Stimulated activated CD4-positive, alpha-beta T cell treated with anti-CD3 and anti-CD28 coated beads, TNF-alpha, amount 100 ng/mL, for 4 hours (primary cell): ENCODE measurements at regions not wholly inside any gene's neighbourhood (a gene's known extent, or its start where the extent isn't known, plus 50 kb on each side); places are given as distances from the start of the nearest gene placed in this dataset.
"Not testable (repeated sequence)": the region's sequence is repeated elsewhere in the genome, so short reads cannot be mapped to it uniquely, and the experiment has no call there.

Experiments used
- DNase-seq, 3 experiments: peaks; one replicate each; pipeline ENCODE4 v3.0.0-alpha.2; 2020; ENCODE audit warnings: low read depth in 3 of 3

DNA sequence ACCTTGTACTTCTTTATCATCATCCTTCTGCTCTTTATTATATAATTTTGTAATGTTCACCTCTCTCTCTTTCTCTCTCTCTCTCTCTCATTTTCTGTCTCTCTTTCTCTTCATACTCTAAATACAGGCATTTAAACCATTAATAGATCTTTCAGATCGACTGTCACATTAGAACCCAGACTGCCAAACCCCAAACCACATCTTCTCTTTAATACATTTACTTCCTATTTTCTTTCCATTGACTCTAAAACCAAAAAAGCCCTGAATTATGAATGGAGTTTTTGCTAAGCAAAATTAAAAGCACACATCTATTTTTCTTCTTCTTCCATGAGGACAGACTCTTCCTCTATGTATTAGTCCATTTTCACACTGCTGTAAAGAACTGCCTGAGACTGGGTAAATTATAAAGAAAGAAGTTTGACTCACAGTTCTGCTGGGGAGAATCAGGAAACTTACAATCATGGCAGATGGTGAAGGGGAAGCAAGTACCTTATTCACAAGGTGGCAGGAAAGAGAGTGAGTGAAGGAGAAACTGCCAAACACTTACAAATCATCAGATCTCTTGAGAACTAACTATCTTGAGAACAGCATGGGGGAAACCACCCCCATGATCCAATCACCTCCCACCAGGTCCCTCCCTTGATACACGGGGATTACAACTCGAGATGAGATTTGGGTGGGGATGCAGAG, 272.7 kb upstream of the MGMT start:
- DNase-seq: no peak

DNA sequence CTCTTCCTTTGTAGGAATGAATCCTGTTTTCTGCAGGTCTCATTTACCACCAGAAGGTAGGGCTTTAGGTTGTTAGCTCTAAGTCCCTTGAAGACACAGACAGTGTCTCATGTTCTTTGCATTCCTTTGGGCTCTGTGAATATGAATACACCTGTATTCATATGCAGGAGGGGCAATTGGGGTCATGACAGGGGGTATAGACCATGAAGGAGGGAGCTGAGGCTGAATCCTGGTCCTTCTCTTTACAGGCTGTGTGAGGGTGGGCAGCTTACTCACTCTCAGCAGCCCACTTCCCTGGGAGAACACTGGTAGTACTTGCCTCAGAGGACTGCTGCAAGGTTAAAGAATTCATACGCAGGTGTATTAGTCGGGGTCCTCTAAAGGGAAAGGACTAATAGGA, 267.2 kb upstream of the MGMT start:
- DNase-seq: no peak

DNA sequence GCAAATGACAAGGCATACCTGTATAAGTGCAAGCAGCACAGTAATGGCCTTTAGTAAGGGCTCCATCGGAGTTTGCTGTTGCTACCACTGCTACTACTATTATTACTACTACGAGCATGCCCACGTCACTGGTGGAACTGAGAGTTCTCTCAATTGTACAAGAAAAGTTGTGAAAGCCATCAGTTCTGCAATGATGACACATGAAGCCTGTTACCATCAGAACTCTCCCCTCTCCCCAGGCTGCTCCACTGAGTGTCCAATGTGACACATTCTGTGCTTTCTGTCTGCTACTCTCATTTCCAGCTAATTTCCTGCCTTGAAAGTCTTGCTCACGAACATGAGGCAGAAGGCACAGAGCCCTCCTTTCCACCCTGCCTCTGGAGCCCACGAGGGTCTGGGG, 263.2 kb upstream of the MGMT start:
- no peak for DNase-seq

GRCh38 chr10:129207297-129207696, 259.7 kb upstream of the MGMT start:
- no peak for DNase-seq

GRCh38 chr10:129210876-129211275, 256.2 kb upstream of the MGMT start:
- no peak for DNase-seq

GRCh38 chr10:129213256-129213655, 253.8 kb upstream of the MGMT start:
- no peak for DNase-seq

- DNase-seq: not testable (repeated sequence)
Observed at GRCh38 chr10:129213996-129214395, 253.0 kb upstream of the MGMT start.

DNA sequence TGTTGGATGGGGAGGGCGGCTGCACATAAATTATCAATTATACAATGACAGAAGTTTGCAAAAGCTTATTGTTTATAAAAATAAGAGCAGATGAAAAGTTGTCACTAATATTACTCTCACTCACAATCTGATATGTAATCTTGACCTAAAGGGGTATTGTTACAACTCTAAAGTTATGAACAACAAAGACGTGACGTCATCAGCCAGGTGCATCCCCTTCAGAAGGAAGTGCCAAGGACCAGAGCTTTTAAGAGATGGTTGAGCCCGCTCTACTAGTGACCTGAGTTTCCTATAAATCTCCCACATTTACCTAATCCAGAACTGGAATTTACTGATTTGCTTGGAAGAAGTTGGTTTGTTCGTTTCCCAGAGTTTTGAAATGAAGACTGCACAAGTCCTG, 247.7 kb upstream of the MGMT start:
- no peak for DNase-seq

DNA sequence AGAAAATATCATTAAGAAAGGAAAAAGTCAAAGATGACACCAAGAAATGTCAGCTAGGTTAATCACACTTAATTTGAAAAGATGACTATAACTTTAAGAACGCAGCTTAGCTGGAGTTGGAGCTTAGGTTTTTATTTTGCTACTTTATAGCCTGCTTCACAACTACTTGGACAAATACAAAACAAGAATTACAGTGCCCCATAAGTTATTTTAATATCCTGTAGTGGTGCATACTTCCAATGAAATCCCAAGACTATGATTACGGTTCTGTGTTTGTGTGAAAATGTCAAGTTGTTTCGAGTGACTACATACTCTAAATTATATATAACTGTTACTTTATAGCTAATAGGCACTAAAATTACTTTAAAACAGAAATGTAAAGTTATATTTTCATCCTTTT, 244.6 kb upstream of the MGMT start:
- no peak for DNase-seq

DNA sequence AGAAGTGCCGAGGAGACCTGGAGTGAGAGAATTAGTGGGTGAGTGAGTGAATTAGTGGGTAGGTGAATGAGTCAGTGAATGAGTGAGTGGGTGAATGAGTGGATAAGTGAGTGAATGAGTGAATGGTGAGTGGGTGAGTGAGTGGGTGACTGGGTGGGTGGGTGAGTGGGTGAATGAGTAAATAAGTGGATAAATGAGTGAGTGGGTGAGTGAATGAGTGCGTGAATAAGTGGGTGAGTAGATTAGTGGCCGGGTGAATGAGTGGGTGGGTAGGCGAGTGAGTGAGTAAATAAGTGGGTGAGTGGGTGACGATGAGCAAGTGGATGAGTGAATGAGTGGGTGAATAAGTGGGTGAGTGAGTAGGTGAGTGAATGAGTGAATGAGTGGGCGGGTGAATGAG, 243.7 kb upstream of the MGMT start:
- no peak for DNase-seq

- DNase-seq: no peak
Observed at GRCh38 chr10:129224065-129224464, 243.0 kb upstream of the MGMT start.

- no peak for DNase-seq
Observed at GRCh38 chr10:129231821-129232220, 235.2 kb upstream of the MGMT start.

GRCh38 chr10:129233351-129234148, 233.5 kb upstream of the MGMT start:
- DNase-seq: no peak

- DNase-seq: no peak
Observed at GRCh38 chr10:129236274-129236691, 230.8 kb upstream of the MGMT start.

- DNase-seq: no peak
Observed at GRCh38 chr10:129241461-129241860, 225.6 kb upstream of the MGMT start.

- DNase-seq: no peak
Observed at GRCh38 chr10:129244298-129244697, 222.7 kb upstream of the MGMT start.

- no peak for DNase-seq
Observed at GRCh38 chr10:129244757-129245156, 222.3 kb upstream of the MGMT start.

- no peak for DNase-seq
Observed at GRCh38 chr10:129253161-129253864, 213.7 kb upstream of the MGMT start.

DNA sequence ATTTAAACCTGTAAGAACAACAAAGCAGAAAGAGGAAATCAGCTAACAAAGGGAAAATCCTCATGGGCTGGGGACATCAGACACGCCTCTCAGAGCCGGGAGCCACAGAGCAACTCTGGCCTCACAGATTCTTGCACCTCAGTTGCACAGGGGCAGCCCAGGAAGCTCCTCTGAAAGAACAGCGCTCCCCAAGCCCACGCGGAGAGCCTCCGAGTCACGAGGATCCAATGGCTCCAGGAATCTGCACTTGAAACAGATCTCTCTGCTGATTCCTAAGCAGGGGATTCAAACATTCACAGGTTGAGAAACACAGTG, 213.2 kb upstream of the MGMT start:
- DNase-seq: no peak

DNA sequence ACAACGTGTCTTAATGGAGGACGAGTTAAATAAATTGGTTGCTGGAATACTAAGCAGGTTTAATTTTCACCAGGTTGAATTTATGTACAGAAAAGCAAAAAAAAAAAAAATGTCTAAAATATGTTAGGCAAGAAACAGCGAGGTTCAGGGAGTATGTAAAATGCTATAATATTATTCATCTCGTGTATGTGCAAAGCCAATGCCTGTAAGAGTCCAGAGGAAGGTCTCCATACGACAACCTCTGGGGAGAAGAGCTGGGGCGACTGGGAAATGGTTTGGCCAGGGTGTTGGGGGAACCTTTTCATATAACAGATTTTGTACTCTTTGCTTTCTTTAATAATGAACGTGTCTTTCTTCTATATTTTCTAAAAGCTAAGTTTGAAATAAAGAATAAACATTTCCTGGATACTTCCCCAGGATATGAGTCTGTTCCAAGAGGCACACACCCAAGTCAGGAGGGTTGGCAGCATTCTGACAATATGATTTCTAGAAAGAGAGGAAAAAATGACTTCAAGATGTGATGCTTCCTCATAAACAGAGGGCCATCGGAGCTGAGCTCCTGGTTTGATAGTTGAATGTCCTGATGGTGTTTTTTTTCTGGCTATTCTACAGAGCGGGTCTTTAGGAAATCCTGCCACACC, 208.6 kb upstream of the MGMT start:
- DNase-seq: no peak

GRCh38 chr10:129259128-129259815, 207.8 kb upstream of the MGMT start:
- DNase-seq: no peak

GRCh38 chr10:129272176-129272575, 194.9 kb upstream of the MGMT start:
- no peak for DNase-seq
